ENCODE measurements at regions not wholly inside any gene's neighbourhood (a gene's known extent, or its start where the extent isn't known, plus 50 kb on each side); places are given as distances from the start of the nearest gene placed in this dataset.

- TF ChIP-seq PKNOX1 (IDR thresholded peaks at IDR 0.05): no peak
- TF ChIP-seq, protein P1, sequence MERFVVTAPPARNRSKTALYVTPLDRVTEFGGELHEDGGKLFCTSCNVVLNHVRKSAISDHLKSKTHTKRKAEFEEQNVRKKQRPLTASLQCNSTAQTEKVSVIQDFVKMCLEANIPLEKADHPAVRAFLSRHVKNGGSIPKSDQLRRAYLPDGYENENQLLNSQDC (CRISPR knock-in tag; IDR thresholded peaks at IDR 0.05): no peak
- TF ChIP-seq NCOA6 (IDR thresholded peaks at IDR 0.05): no peak
- TF ChIP-seq SPI1 (IDR thresholded peaks at IDR 0.05; ENCODE audit: borderline replicate concordance, low read depth, low read length): no peak
- TF ChIP-seq HNRNPUL1 (IDR thresholded peaks at IDR 0.05; ENCODE audit: low read length): no peak
- no peak for TF ChIP-seq GTF2B (IDR thresholded peaks at IDR 0.05; ENCODE audit: extremely low read depth, insufficient read length)
- TF ChIP-seq, protein P2, sequence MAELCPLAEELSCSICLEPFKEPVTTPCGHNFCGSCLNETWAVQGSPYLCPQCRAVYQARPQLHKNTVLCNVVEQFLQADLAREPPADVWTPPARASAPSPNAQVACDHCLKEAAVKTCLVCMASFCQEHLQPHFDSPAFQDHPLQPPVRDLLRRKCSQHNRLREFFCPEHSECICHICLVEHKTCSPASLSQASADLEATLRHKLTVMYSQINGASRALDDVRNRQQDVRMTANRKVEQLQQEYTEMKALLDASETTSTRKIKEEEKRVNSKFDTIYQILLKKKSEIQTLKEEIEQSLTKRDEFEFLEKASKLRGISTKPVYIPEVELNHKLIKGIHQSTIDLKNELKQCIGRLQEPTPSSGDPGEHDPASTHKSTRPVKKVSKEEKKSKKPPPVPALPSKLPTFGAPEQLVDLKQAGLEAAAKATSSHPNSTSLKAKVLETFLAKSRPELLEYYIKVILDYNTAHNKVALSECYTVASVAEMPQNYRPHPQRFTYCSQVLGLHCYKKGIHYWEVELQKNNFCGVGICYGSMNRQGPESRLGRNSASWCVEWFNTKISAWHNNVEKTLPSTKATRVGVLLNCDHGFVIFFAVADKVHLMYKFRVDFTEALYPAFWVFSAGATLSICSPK (IDR thresholded peaks at IDR 0.05; ENCODE audit: borderline replicate concordance): no peak
- TF ChIP-seq GTF2F1 (IDR thresholded peaks at IDR 0.05; ENCODE audit: low read depth, low read length): no peak
- no peak for TF ChIP-seq MEF2D (tag; conservative IDR thresholded peaks at IDR 0.05; ENCODE audit: low read depth)
Observed at GRCh38 chr20:22744341-22745193, 160.2 kb upstream of the FOXA2 start (continued).

All from K562 (cell line).